D721Med (cell line): ENCODE measurements at regions not wholly inside any gene's neighbourhood (a gene's known extent, or its start where the extent isn't known, plus 50 kb on each side); places are given as distances from the start of the nearest gene placed in this dataset.
"Not testable (repeated sequence)": the region's sequence is repeated elsewhere in the genome, so short reads cannot be mapped to it uniquely, and the experiment has no call there.

Experiments used
- DNase-seq: peaks from one replicate; pipeline ENCODE4 v3.0.0; 2011; ENCODE audit warnings: low spot score; ENCODE audit not compliant: insufficient read length
- FAIRE-seq: peaks from 2 replicates; lab custom pipeline; 2011; peaks lifted over from hg19 to GRCh38; lab: Jason Lieb, UNC
- CTCF ChIP-seq: IDR thresholded peaks from 2 replicates; pipeline ENCODE4 v1.5.1; 2012; ENCODE audit warnings: mild to moderate bottlenecking, control low read depth; ENCODE audit not compliant: insufficient read depth; ENCODE audit errors: missing control alignments

GRCh38 chr5:92309336-92309991, 926.3 kb upstream of the ARRDC3 start:
- FAIRE-seq = peak; percentile 74
- peak; percentile 65 for TF ChIP-seq CTCF
- DNase-seq = no peak

DNA sequence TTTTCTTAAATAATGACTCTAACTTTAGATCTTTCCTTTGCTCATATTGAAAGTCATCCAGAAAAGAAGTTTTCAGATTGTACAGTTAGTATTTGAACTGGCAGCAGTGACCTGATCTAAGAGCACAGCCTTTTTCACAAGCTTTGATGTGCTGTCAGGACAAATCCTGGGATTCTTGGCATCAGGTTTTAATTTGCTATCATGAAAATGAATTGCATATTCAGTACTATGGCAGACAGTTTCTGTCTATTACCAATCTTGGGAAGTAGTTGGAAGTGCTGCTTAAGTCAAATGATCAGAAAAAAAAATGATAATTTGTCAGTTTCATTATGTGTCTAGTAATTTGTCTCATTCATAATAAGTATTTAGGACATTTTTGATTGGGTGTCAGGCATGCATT, 925.6 kb upstream of the ARRDC3 start:
- no peak for TF ChIP-seq CTCF
- FAIRE-seq (no peak), DNase-seq (no peak)

DNA sequence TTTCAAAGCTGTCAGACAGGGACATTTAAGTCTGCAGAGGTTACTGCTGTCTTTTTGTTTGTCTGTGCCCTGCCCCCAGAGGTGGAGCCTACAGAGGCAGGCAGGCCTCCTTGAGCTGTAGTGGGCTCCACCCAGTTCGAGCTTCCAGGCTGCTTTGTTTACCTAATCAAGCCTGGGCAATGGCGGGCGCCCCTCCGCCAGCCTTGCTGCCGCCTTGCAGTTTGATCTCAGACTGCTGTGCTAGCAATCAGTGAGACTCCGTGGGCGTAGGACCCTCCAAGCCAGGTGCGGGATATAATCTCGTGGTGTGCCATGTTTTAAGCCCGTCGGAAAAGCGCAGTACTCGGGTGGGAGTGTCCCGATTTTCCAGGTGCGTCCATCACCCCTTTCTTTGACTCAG, 919.2 kb upstream of the ARRDC3 start:
- DNase-seq, FAIRE-seq: not testable (repeated sequence)

GRCh38 chr5:92283521-92283920, 900.4 kb upstream of the ARRDC3 start:
- no peak for FAIRE-seq
- no peak for TF ChIP-seq CTCF
- DNase-seq = no peak

- not testable (repeated sequence) for DNase-seq
Measured at GRCh38 chr5:92271750-92272149, 888.6 kb upstream of the ARRDC3 start.

DNA sequence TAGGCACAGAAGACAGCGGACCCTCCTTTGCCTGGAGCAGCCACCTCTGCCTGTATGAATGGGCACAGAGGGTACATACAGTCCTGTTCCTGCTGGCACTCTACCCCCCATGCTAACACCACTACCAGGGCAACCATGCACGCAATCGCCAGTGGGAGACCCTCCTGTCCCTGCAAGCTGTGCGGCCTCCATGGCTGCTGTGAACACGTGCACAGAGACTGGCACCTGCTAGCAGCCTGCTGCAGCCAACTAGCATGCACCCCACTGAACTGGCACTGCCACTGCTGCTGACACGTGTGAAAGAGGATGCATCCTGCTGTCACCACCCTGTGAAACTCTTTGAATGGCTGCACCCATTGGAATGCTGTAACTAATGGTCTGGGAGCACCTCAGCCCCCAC, 885.2 kb upstream of the ARRDC3 start:
- TF ChIP-seq CTCF = no peak
- FAIRE-seq (no peak), DNase-seq (no peak)

More at GRCh38 chr5:92271750-92272149, 888.6 kb upstream of the ARRDC3 start:
- FAIRE-seq = not testable (repeated sequence)

- no peak for TF ChIP-seq CTCF
- FAIRE-seq (no peak), DNase-seq (no peak)
Measured at GRCh38 chr5:92267830-92268229, 884.7 kb upstream of the ARRDC3 start.

GRCh38 chr5:92265804-92266203, 882.7 kb upstream of the ARRDC3 start:
- no peak for FAIRE-seq
- no peak for DNase-seq
- TF ChIP-seq CTCF = no peak

DNA sequence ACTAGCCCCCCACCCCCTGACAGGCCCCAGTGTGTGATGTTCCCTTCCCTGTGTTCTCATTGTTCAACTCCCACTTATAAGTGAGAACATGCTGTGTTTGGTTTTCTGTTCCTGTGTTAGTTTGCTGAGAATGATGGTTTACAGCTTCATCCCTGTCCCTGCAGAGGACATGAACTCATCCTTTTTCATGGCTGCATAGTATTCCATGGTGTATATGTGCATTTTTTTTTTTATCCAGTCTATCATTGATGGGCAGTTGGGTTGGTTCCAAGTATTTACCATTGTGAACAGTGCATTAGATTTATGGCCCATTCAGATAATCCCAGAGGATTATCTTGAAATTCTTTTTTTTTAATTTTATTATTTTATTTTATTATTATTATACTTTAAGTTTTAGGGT, 872.5 kb upstream of the ARRDC3 start:
- DNase-seq, FAIRE-seq: not testable (repeated sequence)
